HL-60 (cell line): ENCODE measurements at regions not wholly inside any gene's neighbourhood (a gene's known extent, or its start where the extent isn't known, plus 50 kb on each side); places are given as distances from the start of the nearest gene placed in this dataset.

Experiments
- DNase-seq, 2 experiments: peaks; one replicate each; pipeline ENCODE4 v3.0.0-alpha.2; 2010 to 2020; ENCODE audit warnings: low read depth in 1 of 2, low spot score in 1 of 2
- H3K27ac ChIP-seq: fragments of 250-450 bp; sonication (Bioruptor Pico); replicated peaks from 2 replicates; pipeline ENCODE4 v1.5.1; 2020; ENCODE audit warnings: mild to moderate bottlenecking, moderate library complexity
- H3K27me3 ChIP-seq: fragments of 250-450 bp; sonication (Bioruptor Pico); 2 replicates; pipeline ENCODE4 v1.5.1; 2021; ENCODE audit warnings: mild to moderate bottlenecking, moderate library complexity; ENCODE audit not compliant: insufficient read depth, poor library complexity, severe bottlenecking
- H3K4me3 ChIP-seq: replicated peaks from 2 replicates; pipeline ENCODE4 v1.5.1; 2011; ENCODE audit warnings: mild to moderate bottlenecking, control low read depth, low read length; ENCODE audit not compliant: insufficient read depth
- CTCF ChIP-seq: IDR thresholded peaks from one replicate; pipeline ENCODE4 v1.5.1; 2011; ENCODE audit warnings: low read length, control low read depth, inconsistent platforms; ENCODE audit not compliant: insufficient read depth
- GABPA ChIP-seq: IDR thresholded peaks from 2 replicates; pipeline ENCODE4 v1.6.1; 2012; ENCODE audit warnings: low read depth
- POLR2AphosphoS5 ChIP-seq: IDR thresholded peaks from 2 replicates; pipeline ENCODE4 v1.6.1; 2012; ENCODE audit warnings: low read depth
- SPI1 ChIP-seq: IDR thresholded peaks from 2 replicates; pipeline ENCODE4 v1.6.1; 2012; ENCODE audit warnings: low read depth, mild to moderate bottlenecking, borderline replicate concordance
- TF ChIP-seq, protein P1 (sequence below): IDR thresholded peaks from 2 replicates; pipeline ENCODE4 v1.6.1; 2012; ENCODE audit warnings: low read depth; ENCODE audit not compliant: insufficient replicate concordance

GRCh38 chr7:131173145-131173890 lies 154.4 kb upstream of the MKLN1 start:
- no peak overlapping the region for H3K4me3 ChIP-seq
- no peak for TF ChIP-seq POLR2AphosphoS5
- no peak for TF ChIP-seq CTCF
- TF ChIP-seq, protein P1, sequence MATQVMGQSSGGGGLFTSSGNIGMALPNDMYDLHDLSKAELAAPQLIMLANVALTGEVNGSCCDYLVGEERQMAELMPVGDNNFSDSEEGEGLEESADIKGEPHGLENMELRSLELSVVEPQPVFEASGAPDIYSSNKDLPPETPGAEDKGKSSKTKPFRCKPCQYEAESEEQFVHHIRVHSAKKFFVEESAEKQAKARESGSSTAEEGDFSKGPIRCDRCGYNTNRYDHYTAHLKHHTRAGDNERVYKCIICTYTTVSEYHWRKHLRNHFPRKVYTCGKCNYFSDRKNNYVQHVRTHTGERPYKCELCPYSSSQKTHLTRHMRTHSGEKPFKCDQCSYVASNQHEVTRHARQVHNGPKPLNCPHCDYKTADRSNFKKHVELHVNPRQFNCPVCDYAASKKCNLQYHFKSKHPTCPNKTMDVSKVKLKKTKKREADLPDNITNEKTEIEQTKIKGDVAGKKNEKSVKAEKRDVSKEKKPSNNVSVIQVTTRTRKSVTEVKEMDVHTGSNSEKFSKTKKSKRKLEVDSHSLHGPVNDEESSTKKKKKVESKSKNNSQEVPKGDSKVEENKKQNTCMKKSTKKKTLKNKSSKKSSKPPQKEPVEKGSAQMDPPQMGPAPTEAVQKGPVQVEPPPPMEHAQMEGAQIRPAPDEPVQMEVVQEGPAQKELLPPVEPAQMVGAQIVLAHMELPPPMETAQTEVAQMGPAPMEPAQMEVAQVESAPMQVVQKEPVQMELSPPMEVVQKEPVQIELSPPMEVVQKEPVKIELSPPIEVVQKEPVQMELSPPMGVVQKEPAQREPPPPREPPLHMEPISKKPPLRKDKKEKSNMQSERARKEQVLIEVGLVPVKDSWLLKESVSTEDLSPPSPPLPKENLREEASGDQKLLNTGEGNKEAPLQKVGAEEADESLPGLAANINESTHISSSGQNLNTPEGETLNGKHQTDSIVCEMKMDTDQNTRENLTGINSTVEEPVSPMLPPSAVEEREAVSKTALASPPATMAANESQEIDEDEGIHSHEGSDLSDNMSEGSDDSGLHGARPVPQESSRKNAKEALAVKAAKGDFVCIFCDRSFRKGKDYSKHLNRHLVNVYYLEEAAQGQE = no peak
- H3K27me3 ChIP-seq = no peaks in the 10 kb centered on the region
- DNase-seq = no peak
- H3K27ac ChIP-seq = no peak overlapping the region

DNA sequence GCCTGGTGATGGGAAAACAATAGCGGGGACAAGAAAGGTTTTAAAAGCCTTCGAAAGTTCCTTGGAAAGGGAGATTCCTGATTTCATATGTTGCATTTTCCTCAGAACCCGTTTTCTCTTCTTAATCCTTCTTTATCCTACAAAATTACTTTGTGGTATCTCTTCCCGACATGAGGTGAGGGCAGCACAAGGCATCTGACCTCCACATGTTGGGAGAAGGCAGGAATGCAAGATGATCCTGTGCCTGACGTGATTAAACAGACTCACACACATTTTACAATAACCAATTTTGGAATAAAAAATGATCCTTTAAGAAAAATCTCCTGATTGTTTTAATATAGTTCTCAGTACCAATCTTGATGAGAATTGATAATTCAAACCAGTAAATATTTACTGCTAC lies 153.3 kb upstream of the MKLN1 start:
- H3K27me3 ChIP-seq = no peaks in the 10 kb centered on the region
- TF ChIP-seq CTCF = no peak
- TF ChIP-seq POLR2AphosphoS5 = no peak
- H3K4me3 ChIP-seq = no peak overlapping the region
- no peak overlapping the region for H3K27ac ChIP-seq
- DNase-seq = no peak

DNA sequence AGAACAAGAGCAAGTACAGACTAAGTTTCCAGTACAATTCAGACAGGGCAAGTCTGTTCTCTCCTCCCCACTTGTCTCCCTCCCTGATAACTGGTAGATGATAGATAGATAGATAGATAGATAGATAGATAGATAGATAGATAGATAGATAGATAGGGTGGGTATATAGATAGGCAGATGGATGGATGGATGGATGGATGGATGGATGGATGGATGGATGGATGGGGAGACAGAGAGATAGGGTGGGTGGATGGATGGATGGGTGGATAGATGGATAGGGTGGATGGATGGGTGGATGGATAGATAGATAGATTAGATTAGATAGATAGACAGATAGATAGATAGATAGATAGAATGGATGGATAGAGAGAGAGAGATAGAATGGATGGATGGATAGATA lies 152.8 kb upstream of the MKLN1 start:
- H3K27ac ChIP-seq = no peak overlapping the region
- no peaks in the 10 kb centered on the region for H3K27me3 ChIP-seq
- no peak overlapping the region for H3K4me3 ChIP-seq
- TF ChIP-seq GABPA = no peak
- no peak for TF ChIP-seq POLR2AphosphoS5
- no peak for TF ChIP-seq CTCF
- no peak for TF ChIP-seq SPI1
- TF ChIP-seq, protein P1 = no peak
- DNase-seq = no peak

DNA sequence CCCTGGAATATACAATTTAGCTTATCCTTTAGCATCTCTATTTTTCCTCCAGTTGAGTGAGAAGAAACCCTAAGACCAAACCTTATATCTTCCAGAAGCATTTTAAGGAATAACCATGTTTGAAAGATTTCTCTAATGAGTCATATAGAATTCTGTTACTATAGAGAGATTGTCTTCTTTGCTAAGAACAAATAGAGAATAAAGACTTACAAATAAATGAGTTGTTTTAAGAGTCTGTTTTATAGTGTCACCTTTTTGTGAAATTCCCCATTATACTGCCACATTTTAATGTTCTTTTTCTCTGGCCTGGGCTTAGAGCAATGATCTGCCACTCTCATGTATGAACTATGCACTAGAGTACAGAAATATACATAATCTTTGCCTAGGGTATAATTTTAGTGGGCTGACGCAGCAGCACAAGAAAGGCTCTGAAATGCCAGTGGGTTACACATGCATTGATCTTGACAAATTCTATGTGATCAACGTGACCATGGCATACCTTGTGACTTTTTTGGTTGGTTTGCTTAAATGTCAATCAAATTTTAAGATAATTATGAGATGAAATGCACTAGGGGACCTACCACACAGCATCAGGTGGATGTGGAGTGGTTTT lies 145.1 kb upstream of the MKLN1 start:
- H3K4me3 ChIP-seq = no peak overlapping the region
- no peaks in the 10 kb centered on the region for H3K27me3 ChIP-seq
- TF ChIP-seq GABPA (no peak), SPI1 (no peak), POLR2AphosphoS5 (no peak), CTCF (no peak)
- TF ChIP-seq, protein P1 = no peak
- DNase-seq = no peak
- no peak overlapping the region for H3K27ac ChIP-seq
